Fibroblast of lung (primary cell): ENCODE measurements at regions not wholly inside any gene's neighbourhood (a gene's known extent, or its start where the extent isn't known, plus 50 kb on each side); places are given as distances from the start of the nearest gene placed in this dataset.

Experiments
- CTCF ChIP-seq, 2 donors: IDR thresholded peaks in 1 of 2; conservative IDR thresholded peaks in 1 of 2; 1 replicate in 1 of 2; 2 replicates in 1 of 2; pipeline ENCODE4 v1.5.1; 2011 to 2012; ENCODE audit warnings: low read length in 2 of 2, control low read depth in 1 of 2, inconsistent platforms in 1 of 2, low read depth in 1 of 2, mild to moderate bottlenecking in 1 of 2
- EZH2 ChIP-seq: IDR thresholded peaks from 2 replicates; pipeline ENCODE4 v1.5.1; 2012; ENCODE audit warnings: low read length, control low read depth, mild to moderate bottlenecking; ENCODE audit errors: missing control alignments

- TF ChIP-seq EZH2 (no peak), CTCF (conservative IDR thresholded peaks at IDR 0.05 in 1 of 2, IDR thresholded peaks at IDR 0.05 in 1 of 2; ENCODE audit: low read depth in 1 of 2, low read length in 2 of 2) (no peak)
These were observed 305.7 kb downstream of the FZD1 start for GRCh38 chr7:91569728-91570457.
